ENCODE measurements at regions not wholly inside any gene's neighbourhood (a gene's known extent, or its start where the extent isn't known, plus 50 kb on each side); places are given as distances from the start of the nearest gene placed in this dataset.

- no peak for DNase-seq (ENCODE audit: low spot score)
- in situ Hi-C loops (cut with HindIII; ENCODE audit: low sequenced_read_pairs) = no loop called here
These were observed 223.2 kb upstream of the CTSO start for GRCh38 chr4:156176896-156177295.

DNA sequence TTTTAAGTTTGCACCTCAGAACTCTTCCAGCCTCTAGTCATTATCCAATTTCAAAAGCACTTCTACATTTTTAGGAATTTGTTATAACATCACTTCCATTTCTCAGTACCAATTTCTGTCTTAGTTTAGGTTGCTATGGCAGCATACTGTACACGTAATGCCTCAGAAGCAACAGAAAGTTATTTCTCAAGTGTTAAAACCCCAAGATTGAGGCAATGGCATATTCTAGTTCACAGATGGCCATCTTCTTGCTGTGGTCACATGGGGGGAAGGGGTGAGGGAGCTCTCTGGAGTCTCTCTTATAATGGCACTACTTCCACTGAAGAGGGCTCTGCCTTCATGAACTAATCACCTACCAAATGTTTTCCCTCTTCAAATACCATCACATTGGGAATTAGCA is 220.3 kb upstream of the CTSO start:
- in situ Hi-C loops (cut with HindIII; ENCODE audit: low sequenced_read_pairs) = no loop called here
- no peak for DNase-seq (ENCODE audit: low spot score)

- no peak for DNase-seq (ENCODE audit: low spot score)
- in situ Hi-C loops (cut with HindIII; ENCODE audit: low sequenced_read_pairs) = no loop called here
These were observed 219.8 kb upstream of the CTSO start for GRCh38 chr4:156173486-156173885.

DNA sequence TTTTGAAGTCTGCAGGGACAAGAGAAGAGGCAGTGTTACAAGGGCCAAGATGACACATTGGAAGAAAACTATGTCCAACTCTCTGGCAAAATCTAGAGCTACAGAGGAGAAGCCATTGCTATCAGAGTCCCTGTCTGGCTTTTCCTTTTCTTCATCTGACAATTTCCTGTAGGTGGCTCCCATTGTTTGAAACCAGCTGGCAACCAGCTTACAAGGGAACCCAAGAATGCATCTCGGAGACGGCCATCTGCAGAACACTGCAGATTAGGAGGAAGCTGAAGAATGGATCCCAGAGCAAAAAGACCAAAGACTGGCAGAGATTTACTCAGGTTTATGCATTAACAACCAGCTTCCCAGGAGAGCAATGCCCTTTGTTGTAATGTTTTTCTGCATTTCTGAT is 216.2 kb upstream of the CTSO start:
- in situ Hi-C loops (cut with HindIII; ENCODE audit: low sequenced_read_pairs) = no loop called here
- DNase-seq (ENCODE audit: low spot score) = no peak

- in situ Hi-C loops (cut with HindIII; ENCODE audit: low sequenced_read_pairs) = no loop called here
- peak; percentile 44 for DNase-seq (ENCODE audit: low spot score)
These were observed 215.3 kb upstream of the CTSO start for GRCh38 chr4:156169011-156169410.

GRCh38 chr4:156168288-156168687 is 214.6 kb upstream of the CTSO start:
- no peak for DNase-seq (ENCODE audit: low spot score)
- in situ Hi-C loops (cut with HindIII; ENCODE audit: low sequenced_read_pairs) = no loop called here

- in situ Hi-C loops (cut with HindIII; ENCODE audit: low sequenced_read_pairs) = no loop called here
- DNase-seq (ENCODE audit: low spot score) = no peak
These were observed 205.1 kb upstream of the CTSO start for GRCh38 chr4:156158747-156159146.

GRCh38 chr4:156154978-156155377 is 201.3 kb upstream of the CTSO start:
- no peak for DNase-seq (ENCODE audit: low spot score)
- in situ Hi-C loops (cut with HindIII; ENCODE audit: low sequenced_read_pairs) = no loop called here

- no peak for DNase-seq (ENCODE audit: low spot score)
- in situ Hi-C loops (cut with HindIII; ENCODE audit: low sequenced_read_pairs) = no loop called here
These were observed 192.9 kb upstream of the CTSO start for GRCh38 chr4:156146571-156146970.

GRCh38 chr4:156144961-156145360 is 191.3 kb upstream of the CTSO start:
- DNase-seq (ENCODE audit: low spot score) = no peak
- in situ Hi-C loops (cut with HindIII; ENCODE audit: low sequenced_read_pairs) = no loop called here

DNA sequence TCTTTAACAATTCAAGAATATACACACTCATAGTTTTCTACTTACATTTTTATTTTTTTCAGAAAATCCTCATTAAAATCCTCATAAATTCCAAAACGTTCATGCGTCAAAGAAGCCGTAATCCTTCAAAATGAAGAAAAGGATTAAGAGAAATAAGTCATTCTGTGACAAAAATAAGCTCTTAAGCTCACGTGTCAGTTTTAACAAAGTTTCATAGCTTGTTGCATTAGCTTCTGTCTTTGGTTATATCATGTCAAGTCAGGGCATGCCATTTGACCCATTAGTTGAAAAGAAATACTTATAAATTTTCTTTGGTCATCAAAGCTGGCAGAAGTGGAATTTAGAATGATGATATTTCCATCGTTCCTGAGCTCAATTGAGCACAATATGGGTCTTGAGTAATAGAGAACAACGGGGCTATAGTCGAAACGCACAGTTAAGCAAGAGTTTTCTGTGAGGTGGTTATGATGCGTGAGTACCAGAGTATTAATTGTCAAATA is 185.2 kb upstream of the CTSO start:
- DNase-seq (ENCODE audit: low spot score) = peak; percentile 30
- in situ Hi-C loops (cut with HindIII; ENCODE audit: low sequenced_read_pairs) = no loop called here

DNA sequence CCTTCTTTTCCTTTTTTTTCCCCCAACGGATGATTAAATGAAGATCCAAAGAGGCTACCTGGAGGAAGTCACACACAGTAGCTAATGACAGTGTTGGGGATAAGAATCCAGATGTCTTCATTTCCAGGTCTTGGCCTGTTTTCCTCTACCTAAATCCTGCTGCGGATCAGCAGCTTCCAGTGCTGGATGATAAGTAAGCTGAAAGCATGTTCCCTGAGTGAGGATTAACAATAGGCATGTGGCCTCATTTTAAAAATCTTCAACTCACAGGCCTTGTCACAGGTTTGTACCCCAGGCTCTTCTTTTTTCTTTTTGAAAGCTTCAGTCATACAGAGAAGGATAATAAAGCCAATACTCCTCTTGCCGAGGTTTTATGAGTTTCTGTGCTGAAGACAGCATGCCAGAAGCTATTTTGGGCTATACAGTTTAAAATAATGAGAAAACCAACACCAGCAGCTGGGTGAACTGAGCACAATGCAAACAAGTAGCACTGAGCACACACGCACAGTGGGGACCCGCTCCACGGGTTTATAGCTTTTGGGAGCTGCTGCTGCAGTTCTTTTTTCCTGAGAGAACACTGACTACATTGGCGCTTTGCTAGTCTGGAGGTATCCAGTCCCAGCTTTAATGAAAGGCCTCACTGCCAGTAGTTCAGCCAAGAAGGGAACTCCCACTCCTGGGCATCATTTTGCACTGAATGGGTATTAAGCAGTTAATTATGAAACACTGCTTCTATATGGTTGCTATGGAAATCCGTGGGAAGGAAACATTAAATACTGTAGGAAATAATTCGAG is 184.2 kb upstream of the CTSO start:
- peak; percentile 47 for DNase-seq (ENCODE audit: low spot score)
- in situ Hi-C loops (cut with HindIII; ENCODE audit: low sequenced_read_pairs) = no loop called here

DNA sequence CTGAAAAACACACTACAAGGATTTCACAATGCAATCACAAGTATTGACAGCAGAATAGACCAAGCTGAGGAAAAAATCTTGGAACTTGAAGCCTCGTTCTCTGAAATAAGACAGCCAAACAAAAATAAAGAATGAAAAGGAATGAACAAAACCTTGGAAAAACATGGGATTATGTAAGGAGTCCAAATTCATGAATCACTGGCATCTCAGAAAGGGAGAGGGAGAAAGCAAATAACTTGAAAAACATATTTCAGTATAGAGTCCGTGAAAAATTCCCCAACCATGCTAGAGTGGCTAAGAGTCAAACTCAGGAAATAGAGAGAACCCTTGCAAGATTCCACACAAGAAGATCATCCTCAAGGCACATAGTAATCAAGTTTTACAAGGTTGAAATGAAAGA is 178.5 kb upstream of the CTSO start:
- in situ Hi-C loops (cut with HindIII; ENCODE audit: low sequenced_read_pairs) = no loop called here
- DNase-seq (ENCODE audit: low spot score) = no peak

DNA sequence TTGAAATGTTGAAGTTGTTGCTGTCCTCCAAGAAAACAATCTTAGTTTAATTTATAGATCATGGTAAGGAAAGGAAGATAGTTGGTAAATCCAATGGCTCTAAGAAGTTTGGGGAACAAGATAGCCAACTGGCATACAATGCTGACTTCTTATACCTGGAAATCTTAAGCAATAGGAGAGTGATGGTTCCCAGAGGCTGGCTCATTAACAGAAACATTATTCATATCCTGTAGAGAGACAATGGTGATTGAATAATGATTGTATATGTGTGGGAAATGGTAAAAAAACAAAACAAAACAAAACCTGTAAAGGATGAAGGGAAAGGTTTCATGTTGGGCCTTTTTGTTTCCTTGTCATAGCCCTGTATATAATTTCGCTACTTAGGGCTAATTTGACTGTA is 174.9 kb upstream of the CTSO start:
- in situ Hi-C loops (cut with HindIII; ENCODE audit: low sequenced_read_pairs) = no loop called here
- DNase-seq (ENCODE audit: low spot score) = no peak

GRCh38 chr4:156118507-156119220 is 165.0 kb upstream of the CTSO start:
- in situ Hi-C loops (cut with HindIII; ENCODE audit: low sequenced_read_pairs) = no loop called here
- peak; percentile 51 for DNase-seq (ENCODE audit: low spot score)

DNA sequence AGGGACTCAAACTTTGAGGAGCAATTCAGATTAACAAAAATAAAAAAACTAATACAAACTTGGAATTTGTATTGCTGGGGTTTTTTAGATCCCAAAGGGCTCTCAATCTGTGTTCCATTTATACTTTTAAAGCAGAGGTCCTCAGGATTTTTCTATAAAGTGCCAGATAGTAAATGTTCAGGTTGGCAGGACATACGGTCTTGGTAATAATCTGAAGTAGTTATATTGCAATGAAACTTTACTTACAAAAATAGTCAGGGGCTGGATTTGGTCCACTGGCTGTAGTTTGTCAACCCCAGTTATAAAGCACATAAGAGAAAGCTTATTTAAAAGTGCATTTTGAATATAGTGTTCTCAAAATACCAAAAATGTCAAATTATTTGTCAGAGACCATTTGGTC is 164.1 kb upstream of the CTSO start:
- in situ Hi-C loops (cut with HindIII; ENCODE audit: low sequenced_read_pairs) = no loop called here
- no peak for DNase-seq (ENCODE audit: low spot score)

DNA sequence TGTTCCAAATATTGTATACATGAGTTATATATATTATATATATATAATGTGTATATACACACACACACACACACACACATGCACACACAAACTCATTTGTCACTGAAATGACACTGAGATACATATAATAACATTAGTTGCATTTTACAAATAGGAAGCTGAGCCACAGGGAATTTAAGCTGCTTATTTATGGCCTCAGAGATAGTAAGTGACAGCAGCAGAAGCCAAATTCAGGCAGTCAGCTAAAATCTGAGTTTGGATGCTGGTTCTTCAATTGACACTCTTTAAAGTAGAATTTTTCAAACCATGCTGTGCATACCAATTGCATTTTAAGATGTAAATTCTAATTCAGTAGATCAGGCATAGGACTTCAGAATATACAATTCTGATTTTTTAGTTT is 163.3 kb upstream of the CTSO start:
- DNase-seq (ENCODE audit: low spot score) = no peak
- in situ Hi-C loops (cut with HindIII; ENCODE audit: low sequenced_read_pairs) = no loop called here

DNA sequence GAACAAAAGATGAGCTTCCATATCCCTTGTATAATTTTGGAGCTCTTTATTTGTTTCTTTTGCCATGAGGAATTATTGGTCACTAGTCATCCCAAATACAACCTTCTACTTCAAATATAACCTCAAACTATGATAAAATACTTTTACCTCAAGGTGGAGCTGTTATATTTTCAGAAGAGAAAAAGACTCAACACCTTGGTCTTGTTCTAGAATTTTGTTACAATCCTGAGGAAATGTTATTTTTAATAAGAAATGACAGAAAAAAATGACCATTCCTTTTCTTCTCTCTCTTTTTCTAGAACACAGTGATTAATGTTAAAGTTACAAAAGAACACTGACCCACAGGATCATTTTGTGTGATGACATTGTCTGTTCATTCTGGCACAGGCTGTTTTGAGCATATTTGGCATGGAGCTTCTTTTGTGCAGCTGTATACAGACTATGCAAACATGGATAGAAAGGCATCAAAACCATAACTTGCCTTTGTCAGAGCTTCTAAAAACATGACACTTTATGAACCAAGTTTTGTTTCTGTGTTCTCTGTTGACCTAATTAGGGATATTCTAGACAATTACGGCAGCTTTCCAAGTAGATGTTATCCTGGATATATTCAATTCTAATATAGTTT is 159.6 kb upstream of the CTSO start:
- no peak for DNase-seq (ENCODE audit: low spot score)
- in situ Hi-C loops (cut with HindIII; ENCODE audit: low sequenced_read_pairs) = no loop called here

GRCh38 chr4:156111686-156112085 is 158.0 kb upstream of the CTSO start:
- DNase-seq (ENCODE audit: low spot score) = no peak
- in situ Hi-C loops (cut with HindIII; ENCODE audit: low sequenced_read_pairs) = no loop called here
